ENCODE measurements at regions not wholly inside any gene's neighbourhood (a gene's known extent, or its start where the extent isn't known, plus 50 kb on each side); places are given as distances from the start of the nearest gene placed in this dataset.

- Histone ChIP-seq H3K4me1 (ENCODE audit: control insufficient read depth in 5 of 5, insufficient read depth in 5 of 5, low read length in 5 of 5) (peaks cover 0 to 46% (median 8%) of the 10 kb centered on the region in 5 donors), H3K36me3 (ENCODE audit: control insufficient read depth in 4 of 4, insufficient read depth in 4 of 4, low read length in 4 of 4) (no peaks in the 10 kb centered on the region), H3K27me3 (ENCODE audit: control insufficient read depth in 3 of 3, insufficient read depth in 3 of 3, low read length in 2 of 3) (no peaks in the 10 kb centered on the region), H3K27ac (ENCODE audit: low read depth in 1 of 2, low read length in 1 of 2) (no peak overlapping the region), H3K9me3 (ENCODE audit: control insufficient read depth in 4 of 4, insufficient read depth in 3 of 4, low read length in 3 of 4) (no peaks in the 10 kb centered on the region), H3K4me3 (no peak overlapping the region), H3K9ac (ENCODE audit: insufficient read depth in 1 of 2, low read length in 2 of 2) (no peak overlapping the region)
- WGBS, 2 donors: 80 to 82% methylated on average over 4 of the region's 4 CpGs
- no peak for TF ChIP-seq CTCF (IDR thresholded peaks at IDR 0.05; ENCODE audit: control extremely low read depth, extremely low read depth)
- DNase-seq: peak in 2 of 3 donors; percentile 80 to 88
- no peak for ATAC-seq (ENCODE audit: insufficient read depth, low FRiP score)
Observed at GRCh38 chr6:133583907-133584427, 304.9 kb upstream of the TCF21 start.

- no peak for ATAC-seq (ENCODE audit: insufficient read depth, low FRiP score)
- H3K4me1 ChIP-seq (ENCODE audit: control insufficient read depth in 5 of 5, insufficient read depth in 5 of 5, low read length in 5 of 5): peaks cover 0 to 46% (median 8%) of the 10 kb centered on the region in 5 donors
- WGBS, 2 donors: 56 to 82% methylated on average over 2 of the region's 2 CpGs
Observed at GRCh38 chr6:133584823-133585222, 304.1 kb upstream of the TCF21 start.

GRCh38 chr6:133585978-133586377 is 302.9 kb upstream of the TCF21 start:
- TF ChIP-seq CTCF (IDR thresholded peaks at IDR 0.05; ENCODE audit: control extremely low read depth, extremely low read depth): no peak

More at GRCh38 chr6:133584823-133585222, 304.1 kb upstream of the TCF21 start:
- Histone ChIP-seq H3K27me3 (ENCODE audit: control insufficient read depth in 3 of 3, insufficient read depth in 3 of 3, low read length in 2 of 3) (no peaks in the 10 kb centered on the region), H3K27ac (ENCODE audit: low read depth in 1 of 2, low read length in 1 of 2) (no peak overlapping the region), H3K9ac (ENCODE audit: insufficient read depth in 1 of 2, low read length in 2 of 2) (no peak overlapping the region), H3K4me3 (no peak overlapping the region), H3K9me3 (ENCODE audit: control insufficient read depth in 4 of 4, insufficient read depth in 3 of 4, low read length in 3 of 4) (no peaks in the 10 kb centered on the region), H3K36me3 (ENCODE audit: control insufficient read depth in 4 of 4, insufficient read depth in 4 of 4, low read length in 4 of 4) (no peaks in the 10 kb centered on the region)
- TF ChIP-seq CTCF (IDR thresholded peaks at IDR 0.05; ENCODE audit: control extremely low read depth, extremely low read depth): no peak
- DNase-seq: peak in 2 of 3 donors; percentile 82 to 89

More at GRCh38 chr6:133585978-133586377, 302.9 kb upstream of the TCF21 start:
- H3K27me3 ChIP-seq (ENCODE audit: control insufficient read depth in 3 of 3, insufficient read depth in 3 of 3, low read length in 2 of 3): no peaks in the 10 kb centered on the region
- ATAC-seq (ENCODE audit: insufficient read depth, low FRiP score) (no peak), DNase-seq (peak in 2 of 3 donors; percentile 52 to 54)
- H3K36me3 ChIP-seq (ENCODE audit: control insufficient read depth in 4 of 4, insufficient read depth in 4 of 4, low read length in 4 of 4): no peaks in the 10 kb centered on the region
- H3K4me1 ChIP-seq (ENCODE audit: control insufficient read depth in 5 of 5, insufficient read depth in 5 of 5, low read length in 5 of 5): peaks cover 0 to 46% (median 8%) of the 10 kb centered on the region in 5 donors
- no peak overlapping the region for H3K4me3 ChIP-seq
- H3K9me3 ChIP-seq (ENCODE audit: control insufficient read depth in 4 of 4, insufficient read depth in 3 of 4, low read length in 3 of 4): no peaks in the 10 kb centered on the region
- no peak overlapping the region for H3K9ac ChIP-seq (ENCODE audit: insufficient read depth in 1 of 2, low read length in 2 of 2)
- no peak overlapping the region for H3K27ac ChIP-seq (ENCODE audit: low read depth in 1 of 2, low read length in 1 of 2)
- WGBS, 2 donors: 60 to 67% methylated on average over 2 of the region's 2 CpGs

Measured in lung (tissue), 11 donors.